HUDEP-2 (cell line): ENCODE measurements at regions not wholly inside any gene's neighbourhood (a gene's known extent, or its start where the extent isn't known, plus 50 kb on each side); places are given as distances from the start of the nearest gene placed in this dataset.
"Not testable (repeated sequence)": the region's sequence is repeated elsewhere in the genome, so short reads cannot be mapped to it uniquely, and the experiment has no call there.

Source experiments
- DNase-seq, 76 experiments: peaks; one replicate each; lab custom pipeline; 2025; ENCODE audit not compliant: unreplicated experiment in 76 of 76; lab: John Stamatoyannopoulos, UW

DNA sequence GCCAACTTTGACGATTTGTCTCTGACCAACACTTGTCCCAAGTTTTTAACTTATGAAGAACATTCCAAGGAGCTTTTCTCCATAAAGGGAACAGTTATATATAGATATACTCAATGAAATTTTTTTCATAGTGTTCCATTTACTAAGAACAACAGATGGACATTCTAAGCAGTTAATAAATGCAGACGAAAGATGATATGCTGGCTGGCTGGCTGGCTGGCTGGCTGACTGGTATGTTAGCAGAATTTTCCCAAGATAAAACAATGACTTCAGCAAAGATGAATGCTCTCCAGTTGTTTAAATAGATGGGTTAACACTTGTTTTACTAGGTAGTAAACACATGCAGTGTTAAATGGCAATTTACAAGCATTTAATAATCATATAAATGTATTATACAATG is 62.2 kb downstream of the SPANXN3 start:
- no peak for DNase-seq

DNA sequence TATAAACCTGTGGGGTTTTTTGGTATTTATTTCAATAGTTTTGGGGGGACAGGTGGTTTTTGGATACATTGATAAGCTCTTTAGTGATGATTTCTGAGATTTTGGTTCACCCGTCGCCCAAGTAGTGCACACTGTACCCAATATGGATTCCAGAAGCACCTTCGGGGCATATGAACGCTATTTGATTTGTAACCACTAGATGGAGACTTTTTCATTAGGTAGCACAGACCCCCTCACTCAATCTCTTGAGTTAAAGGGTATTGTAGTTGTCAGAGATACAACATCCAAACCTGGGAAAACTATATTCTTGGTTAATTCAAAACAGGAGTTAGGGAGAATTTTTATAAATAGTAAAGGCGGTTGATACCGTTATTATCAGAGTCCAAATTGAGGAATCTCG is 79.8 kb downstream of the SPANXN3 start:
- DNase-seq = peak in 2 of 76 experiments; percentile 0 to 13

DNA sequence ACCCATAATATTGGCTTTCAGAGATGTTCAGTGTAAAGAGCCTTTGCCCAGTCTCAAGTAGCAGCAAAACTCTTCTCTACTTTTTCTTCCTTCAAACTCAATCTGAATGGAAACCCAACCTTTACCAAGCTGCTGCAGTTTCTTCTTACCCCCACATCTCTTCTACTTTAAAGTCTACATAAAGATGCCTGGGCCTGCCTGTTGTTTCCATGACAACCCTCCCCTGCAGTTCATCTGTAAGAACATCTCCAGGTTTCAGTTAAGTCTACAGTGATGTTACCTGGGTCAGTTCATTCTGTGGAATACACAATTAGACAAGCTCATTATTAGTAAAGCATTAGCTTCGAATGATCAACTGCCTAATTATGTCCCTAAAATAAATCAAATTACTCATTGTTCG is 81.4 kb downstream of the SPANXN3 start:
- no peak for DNase-seq

DNA sequence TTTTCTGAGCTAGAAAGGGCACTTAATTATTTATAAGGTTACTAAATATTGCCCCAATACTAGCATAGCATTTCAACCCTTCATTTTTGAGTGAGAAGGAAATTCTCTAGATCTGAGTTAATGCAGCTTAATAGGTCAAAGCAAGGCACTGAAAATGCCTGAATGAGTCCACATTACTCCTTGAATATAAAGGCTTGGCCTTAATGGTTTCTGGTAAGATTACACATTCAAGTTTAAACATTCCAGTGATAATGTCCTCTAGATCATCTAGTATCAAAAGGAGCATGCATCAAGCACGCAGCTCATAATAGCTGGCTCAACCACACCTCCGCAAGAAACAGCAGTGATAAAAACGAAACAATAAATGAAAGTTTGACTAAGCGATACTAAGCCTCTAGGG is 87.5 kb downstream of the SPANXN3 start:
- DNase-seq = no peak

DNA sequence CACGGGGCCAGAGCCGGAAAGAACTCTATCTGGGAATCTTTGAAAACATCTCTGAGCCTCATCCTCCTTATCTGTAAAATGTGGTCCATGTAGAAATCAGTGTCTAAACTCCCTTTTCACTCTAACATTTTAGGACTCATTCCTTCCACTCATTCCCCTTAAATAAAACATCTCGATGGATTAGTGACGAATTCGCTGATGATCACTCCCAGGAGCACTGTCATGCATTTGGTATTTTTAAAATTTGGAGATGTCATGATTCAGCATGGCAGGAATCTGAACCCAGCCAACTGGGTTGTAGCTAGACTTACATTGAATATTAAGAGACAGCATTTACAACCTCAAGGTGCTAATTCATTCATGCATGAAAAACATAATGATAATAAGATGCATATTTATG is 88.1 kb downstream of the SPANXN3 start:
- no peak for DNase-seq

DNA sequence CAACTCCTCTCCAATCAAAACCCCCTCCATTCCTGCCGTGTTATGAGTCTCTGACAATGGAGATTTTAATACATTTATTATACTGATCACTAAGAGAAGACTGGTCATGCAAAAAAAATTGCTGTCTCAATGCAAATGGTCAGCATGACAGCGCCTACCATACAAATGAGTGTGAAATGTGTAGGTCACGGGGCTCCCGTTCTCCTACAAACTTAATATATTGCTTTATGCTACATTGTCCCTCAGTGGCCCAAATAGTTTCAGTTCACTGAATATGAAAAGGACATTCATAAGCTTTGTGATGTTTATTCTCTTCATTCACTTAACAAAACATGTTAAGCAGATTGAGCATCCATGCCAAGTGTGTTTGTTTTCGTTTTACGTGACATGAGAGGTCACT is 116.1 kb downstream of the SPANXN3 start:
- no peak for DNase-seq

DNA sequence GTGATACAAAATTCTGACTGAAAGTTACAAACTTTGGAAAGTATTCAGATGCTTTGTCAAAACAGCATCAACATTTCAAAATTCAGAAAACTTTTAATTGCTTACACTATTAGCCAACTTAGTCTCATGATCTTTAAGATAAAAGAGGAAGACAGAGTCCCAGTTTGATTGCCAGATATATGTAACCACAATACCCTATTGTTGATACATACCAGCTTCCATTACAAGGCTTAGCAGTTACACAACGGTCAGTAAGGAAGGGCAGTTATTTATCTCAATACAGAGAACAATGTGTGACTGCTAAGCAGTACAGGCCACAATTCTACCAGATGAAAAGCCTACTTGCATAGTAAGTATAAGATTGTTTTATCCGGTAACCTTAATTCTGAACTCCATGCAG is 138.4 kb downstream of the SPANXN3 start:
- no peak for DNase-seq

DNA sequence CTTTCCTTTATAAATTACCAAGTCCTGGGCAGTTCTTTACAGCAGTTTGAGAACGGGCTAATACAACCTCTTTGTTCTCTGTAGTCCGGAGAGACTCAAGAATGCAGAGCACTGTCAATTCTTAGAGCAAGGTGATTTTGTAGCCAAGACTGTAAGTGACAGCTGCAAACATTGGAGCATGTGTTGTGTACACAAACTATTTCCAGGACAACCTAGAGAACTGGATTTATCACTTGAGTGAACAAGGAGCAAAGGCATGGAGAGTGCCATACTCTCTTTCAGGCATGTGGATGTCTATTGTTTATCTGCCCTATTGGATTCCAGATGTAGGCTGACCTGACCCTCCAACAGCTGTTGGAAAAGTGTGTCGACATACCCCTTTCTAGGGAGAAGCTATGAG is 153.9 kb downstream of the SPANXN3 start:
- no peak for DNase-seq

DNA sequence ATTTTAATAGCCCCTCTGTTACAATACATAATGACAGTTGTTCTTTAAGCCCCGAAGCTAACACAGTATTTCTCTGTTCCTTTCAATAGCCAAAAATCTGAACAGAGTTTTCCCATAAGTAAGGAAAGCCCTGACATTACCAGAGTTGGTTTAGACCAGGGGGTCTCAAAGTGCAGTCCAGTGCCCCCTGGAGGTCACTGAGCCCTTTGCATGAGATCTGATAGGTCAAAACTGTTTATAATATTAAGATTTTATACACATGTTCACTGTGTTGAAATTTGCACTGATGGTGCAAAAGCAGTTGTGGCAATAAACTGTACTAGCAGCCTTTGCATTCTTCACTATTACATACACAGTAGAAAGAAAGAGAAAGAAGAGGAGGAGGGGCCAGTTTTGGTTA is 177.1 kb downstream of the SPANXN3 start:
- DNase-seq = no peak

DNA sequence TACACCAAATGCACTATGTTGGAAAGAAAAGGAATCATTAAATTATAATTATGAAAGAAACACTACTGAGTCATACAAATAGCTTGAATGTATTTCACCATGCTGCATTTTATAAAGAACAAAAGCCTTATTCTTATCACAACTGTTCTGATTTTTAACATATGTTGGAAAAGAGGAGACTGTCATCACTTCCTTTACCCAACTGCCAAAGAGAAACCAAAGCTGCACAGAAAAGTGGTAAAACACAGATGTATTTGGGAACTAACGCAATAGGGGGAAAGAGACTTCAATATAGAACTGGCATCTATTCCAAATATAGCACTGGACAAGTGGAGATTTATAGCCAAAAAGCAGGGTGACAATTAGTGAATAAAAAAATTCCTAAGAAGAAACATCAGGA is 181.0 kb downstream of the SPANXN3 start:
- DNase-seq = no peak

DNA sequence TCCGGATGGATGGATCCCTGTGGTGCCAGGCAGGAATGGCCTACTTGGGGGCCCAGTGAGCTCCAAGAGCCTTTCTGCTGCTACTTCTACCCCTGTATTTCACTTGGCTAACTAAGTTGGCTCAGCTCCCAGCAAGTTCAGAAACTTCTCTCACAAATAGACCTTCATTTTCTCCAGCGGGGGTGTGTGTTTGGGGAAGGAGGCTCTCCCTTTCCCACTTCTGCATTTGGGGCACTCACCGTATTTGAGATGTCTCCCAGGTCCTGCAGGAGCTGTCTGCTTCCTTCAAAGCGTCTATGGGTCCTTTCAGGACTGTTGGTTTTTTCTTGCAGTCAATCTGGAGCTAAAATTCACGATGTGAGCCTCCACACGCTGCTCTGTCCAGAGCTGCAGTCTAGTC is 197.7 kb downstream of the SPANXN3 start:
- no peak for DNase-seq

DNA sequence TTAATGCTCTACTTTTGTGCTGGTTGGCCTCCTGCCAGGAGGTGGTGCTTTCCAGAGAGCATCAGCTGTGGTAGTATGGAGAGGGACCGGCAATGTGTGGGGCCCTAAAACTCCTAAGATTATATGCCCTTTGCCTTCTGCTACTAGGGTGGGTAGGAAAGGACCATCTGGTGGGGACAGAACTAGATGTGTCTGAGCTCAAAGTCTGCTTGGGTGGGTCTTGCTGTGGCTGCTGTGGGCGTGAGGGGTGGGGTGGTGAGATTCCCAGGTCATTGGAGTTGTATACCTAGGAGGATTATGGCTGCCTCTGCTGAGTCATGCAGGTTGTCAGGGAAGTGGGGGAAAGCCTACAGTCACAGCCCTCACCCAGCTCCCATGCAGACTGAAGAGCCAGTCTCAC is 198.4 kb downstream of the SPANXN3 start:
- DNase-seq = not testable (repeated sequence)

DNA sequence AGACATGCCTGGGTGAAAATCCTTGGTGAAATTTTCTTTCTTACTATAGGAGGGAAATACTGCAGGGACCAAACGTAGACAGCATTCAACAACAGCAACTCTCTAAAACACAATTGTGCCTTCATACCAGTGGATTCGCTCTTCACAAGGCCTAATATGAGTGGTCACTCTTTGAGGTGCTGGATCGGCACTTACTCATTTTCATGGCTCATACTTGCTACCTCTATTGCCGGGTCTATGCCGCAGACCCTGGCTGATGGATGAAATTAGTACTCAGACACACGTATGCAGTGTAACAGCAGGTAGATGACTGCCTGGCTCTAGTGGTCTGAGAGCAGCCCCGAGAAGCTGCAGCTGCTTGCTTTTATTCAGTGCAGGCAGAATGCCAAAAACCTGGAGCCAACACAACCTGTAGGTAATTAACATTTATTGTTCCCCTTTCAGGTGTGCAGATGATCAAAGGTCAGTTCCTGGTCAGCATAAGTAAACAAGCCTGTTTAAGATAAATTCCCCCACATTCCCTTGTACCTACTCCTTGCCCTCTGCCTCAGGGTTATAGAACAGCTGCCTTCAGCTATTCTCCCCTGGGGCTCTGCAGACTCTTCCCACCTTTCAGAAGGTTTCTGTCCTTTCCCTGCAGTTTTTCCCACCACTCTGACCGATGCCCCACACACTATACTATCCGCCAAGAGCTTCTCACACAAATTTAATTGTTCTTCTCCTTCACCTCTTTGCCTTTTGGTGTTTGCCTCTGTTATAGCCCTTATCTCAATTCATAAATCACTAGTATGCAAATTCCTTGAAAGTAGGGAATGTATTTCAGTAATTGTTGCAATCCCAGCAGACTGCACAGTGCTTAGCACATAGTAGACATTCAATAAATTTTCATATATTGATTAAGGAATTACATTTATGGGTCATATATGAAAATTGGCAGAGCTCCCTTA is 210.0 kb downstream of the SPANXN3 start:
- DNase-seq = no peak

DNA sequence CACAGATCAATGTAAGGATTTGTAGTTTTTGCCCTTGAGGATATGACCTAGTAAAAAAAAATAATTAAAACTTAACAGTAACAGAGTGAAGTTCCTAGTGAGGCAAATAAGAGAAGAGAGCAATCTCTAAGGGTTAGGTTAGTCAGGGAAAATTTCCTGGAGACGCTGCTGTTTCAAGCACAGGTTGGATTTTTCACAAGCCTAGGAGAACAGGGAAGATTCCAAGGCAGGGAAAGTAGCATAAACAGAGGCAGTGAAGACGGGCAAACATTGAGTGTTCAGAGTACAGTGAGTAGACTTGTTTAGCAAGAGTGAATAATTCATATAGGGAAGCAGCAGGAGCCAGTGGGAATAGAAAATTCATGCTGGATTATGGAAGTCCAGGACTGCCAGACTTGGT is 212.8 kb downstream of the SPANXN3 start:
- DNase-seq = no peak

DNA sequence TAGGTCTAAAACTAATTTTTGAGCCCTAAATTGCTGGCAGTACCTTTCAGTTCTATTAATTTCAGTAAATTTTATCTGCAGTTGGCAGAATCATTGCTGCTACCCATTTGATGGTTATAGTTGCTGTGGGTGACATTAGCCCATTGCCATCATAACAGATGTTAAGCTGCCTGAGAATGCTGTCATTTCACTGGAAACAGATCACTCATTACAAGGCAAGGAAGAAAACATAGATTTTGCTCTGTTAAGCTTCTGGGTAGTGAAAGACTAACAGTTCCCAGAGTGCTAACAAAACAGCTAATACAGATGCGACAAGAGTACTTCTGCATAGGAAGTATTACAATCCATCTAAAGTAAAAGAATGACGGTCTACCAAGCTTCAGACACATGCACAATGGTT is 213.2 kb downstream of the SPANXN3 start:
- DNase-seq = no peak

DNA sequence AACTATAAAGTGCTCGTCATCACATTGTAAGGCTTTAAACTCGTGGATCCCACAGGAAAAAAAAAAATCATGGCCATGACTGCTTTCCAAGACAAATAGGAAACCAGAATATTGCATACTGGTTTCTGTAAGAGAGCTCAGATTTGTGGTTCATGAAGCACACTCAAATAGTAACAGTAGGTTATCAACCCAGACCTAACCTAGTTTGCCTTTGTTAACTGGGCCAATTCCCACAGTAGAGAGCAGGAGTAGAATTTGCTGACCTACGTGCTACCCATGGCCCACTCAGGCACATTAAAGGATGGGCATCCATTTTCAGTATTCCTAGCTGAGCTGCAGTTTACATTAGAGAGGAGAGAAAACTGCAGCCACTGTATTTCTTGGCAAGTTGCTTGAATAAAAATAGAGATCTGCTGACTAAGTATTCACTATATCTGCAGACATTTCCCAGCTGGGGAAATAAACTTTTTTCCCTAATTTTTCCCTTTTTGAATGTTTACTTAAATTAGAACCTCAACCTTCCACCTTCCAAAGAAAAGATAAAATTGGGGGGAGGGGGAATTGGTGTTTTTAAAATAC is 218.5 kb downstream of the SPANXN3 start:
- DNase-seq = no peak

DNA sequence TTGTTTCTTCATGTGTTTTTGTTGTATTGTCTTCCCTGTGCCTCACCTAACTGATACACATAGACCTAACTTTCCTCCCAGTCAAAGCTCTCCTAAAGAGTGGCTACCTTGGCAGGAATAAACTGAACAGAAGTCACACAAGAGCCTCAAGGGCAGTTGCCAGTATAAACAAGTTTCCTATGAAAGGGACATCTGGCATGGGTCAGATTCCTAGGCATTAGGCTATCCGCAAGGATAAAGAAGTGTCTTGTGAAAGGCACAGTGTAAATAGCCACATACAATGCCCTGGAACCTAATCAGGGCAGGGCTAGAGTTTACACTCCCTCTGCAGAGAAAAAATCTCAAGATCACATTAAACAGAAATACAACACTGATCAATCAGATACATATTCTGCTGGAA is 220.8 kb downstream of the SPANXN3 start:
- no peak for DNase-seq

DNA sequence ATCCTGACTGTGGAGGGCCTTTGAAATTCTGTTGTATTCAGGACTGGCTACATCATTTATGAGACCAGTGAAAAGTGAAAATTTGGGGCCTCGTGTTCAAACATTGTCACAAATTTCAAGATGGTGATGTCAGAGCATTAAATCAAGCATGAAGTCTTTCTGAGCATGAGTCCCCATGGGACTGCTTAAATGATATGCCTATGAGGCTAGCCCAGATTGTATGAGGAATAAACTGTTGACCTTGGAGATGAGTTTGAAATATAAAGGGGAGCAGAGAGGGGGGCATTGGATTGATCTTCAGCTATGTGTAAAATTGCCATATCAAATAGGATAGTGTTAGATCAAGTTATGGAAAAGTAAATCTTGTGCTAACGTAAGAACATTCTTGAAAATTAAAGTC is 230.0 kb downstream of the SPANXN3 start:
- DNase-seq = no peak

DNA sequence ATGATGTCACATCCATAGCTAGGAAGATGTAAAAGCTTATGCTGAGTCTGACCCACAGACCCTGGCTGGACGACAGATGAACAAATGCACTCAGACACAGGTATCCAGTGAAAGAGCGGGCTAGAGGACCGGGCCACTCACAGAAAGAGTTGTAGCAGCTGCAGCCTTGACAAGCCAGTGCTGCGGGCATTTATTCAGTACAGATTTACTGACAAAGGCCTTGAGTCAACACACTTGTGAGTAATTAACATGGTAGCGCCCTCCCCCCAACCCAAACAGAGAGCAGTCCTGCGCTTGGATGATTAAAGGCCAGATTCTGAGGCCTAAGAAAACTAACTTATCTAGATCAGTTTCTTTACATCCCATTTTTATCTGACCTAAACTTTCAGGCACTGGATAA is 244.6 kb downstream of the SPANXN4 start:
- no peak for DNase-seq

DNA sequence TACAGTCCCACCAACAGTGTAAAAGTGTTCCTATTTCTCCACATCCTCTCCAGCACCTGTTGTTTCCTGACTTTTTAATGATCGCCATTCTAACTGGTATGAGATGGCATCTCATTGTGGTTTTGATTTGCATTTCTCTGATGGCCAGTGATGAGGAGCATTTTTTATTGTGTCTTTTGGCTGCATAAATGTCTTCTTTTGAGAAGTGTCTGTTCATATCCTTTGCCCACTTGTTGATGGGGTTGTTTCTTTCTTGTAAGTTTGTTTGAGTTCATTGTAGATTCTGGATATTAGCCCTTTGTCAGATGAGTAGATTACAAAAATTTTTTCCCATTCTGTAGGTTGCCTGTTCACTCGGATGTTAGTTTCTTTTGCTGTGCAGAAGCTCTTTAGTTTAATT is 218.9 kb downstream of the SPANXN4 start:
- DNase-seq = not testable (repeated sequence)

DNA sequence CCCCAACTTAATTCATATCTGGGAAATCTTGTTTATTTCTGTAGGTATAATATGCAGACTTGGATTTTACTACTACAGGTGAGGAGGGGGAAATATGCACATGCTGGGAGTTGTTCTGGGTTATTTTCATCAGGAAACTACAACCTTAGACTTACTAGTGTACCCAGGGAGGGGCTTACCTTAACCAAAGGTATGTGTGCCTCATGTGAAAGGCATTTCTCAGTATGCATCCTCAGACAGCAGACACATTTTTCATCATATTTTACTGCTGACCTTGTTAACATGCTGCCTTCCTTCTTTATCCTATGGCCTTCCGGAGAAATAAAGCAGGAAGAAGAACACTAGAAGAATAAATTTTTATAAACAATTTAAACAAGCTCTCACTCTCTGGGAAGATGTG is 214.9 kb downstream of the SPANXN4 start:
- DNase-seq = no peak

DNA sequence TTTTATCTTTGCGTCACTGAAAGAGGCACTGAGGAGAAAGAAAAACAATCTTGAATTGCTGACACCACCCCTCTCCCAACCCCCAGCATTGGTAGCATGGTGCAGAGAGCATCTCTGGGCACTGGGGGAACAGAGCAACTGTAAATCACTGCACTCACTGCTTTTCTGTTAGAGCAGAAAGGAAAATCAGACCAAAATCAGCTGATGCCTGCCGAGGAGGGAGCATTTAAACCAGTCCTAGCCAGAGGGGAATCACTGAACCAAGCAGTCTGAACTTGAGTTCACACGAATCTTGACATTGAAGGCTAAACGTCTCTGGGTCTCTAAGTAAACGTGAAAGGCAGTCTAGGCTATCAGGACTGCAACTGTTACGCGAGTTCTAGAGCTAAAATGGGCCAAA is 205.8 kb downstream of the SPANXN4 start:
- DNase-seq = no peak
